GM12891 (cell line): ENCODE measurements at regions not wholly inside any gene's neighbourhood (a gene's known extent, or its start where the extent isn't known, plus 50 kb on each side); places are given as distances from the start of the nearest gene placed in this dataset.

Source experiments
- DNase-seq: peaks from one replicate; pipeline ENCODE4 v3.0.0; 2011; ENCODE audit warnings: low spot score; ENCODE audit not compliant: insufficient read length
- FAIRE-seq: peaks from 2 replicates; lab custom pipeline; 2011; peaks lifted over from hg19 to GRCh38; lab: Jason Lieb, UNC
- PAX5 ChIP-seq: IDR thresholded peaks from 2 replicates; pipeline ENCODE4 v1.6.1; 2011; ENCODE audit warnings: low read length, moderate library complexity, mild to moderate bottlenecking; ENCODE audit not compliant: insufficient read depth, severe bottlenecking
- POLR2A ChIP-seq: IDR thresholded peaks from 2 replicates; pipeline ENCODE4 v1.6.1; 2011; ENCODE audit warnings: low read depth, low read length, control low read depth
- POLR2AphosphoS5 ChIP-seq: IDR thresholded peaks from 2 replicates; pipeline ENCODE4 v1.6.1; 2011; ENCODE audit warnings: low read depth, low read length, control low read depth
- POU2F2 ChIP-seq: IDR thresholded peaks from 2 replicates; pipeline ENCODE4 v1.6.1; 2011; ENCODE audit warnings: low read depth, mild to moderate bottlenecking, control low read depth, low read length, moderate library complexity
- SPI1 ChIP-seq: IDR thresholded peaks from 2 replicates; pipeline ENCODE4 v1.6.1; 2011; ENCODE audit warnings: low read depth, low read length, control low read depth
- TAF1 ChIP-seq: IDR thresholded peaks from 2 replicates; pipeline ENCODE4 v1.6.1; 2011; ENCODE audit warnings: low read depth, low read length, control low read depth

GRCh38 chr5:33309536-33310345 is 131.0 kb upstream of the TARS1 start:
- FAIRE-seq (no peak), DNase-seq (no peak)
- TF ChIP-seq TAF1, result no peak

GRCh38 chr5:33310451-33310850 is 130.3 kb upstream of the TARS1 start:
- FAIRE-seq, result no peak
- no peak for TF ChIP-seq PAX5
- TF ChIP-seq POLR2AphosphoS5, result no peak
- TF ChIP-seq POLR2A, result no peak
- no peak for DNase-seq

- TF ChIP-seq SPI1, result no peak
- no peak for TF ChIP-seq POLR2A
- TF ChIP-seq POLR2AphosphoS5, result no peak
- no peak for TF ChIP-seq POU2F2
- TF ChIP-seq PAX5, result no peak
- no peak for TF ChIP-seq TAF1
- DNase-seq (no peak), FAIRE-seq (no peak)
These were observed 128.9 kb upstream of the TARS1 start for GRCh38 chr5:33311893-33312292.

- FAIRE-seq, result no peak
- no peak for TF ChIP-seq POU2F2
- DNase-seq, result no peak
These were observed 127.9 kb upstream of the TARS1 start for GRCh38 chr5:33312571-33313549.

- FAIRE-seq, result no peak
- TF ChIP-seq POLR2A (no peak), POU2F2 (no peak), PAX5 (no peak), TAF1 (no peak), SPI1 (no peak), POLR2AphosphoS5 (no peak)
These were observed 125.6 kb upstream of the TARS1 start for GRCh38 chr5:33315189-33315588.

GRCh38 chr5:33316773-33317172 is 124.0 kb upstream of the TARS1 start:
- no peak for DNase-seq
- no peak for FAIRE-seq
- TF ChIP-seq SPI1, result no peak
- TF ChIP-seq PAX5, result no peak
- TF ChIP-seq POLR2A, result no peak
- TF ChIP-seq POU2F2, result no peak
- no peak for TF ChIP-seq TAF1
- no peak for TF ChIP-seq POLR2AphosphoS5

More at GRCh38 chr5:33315189-33315588, 125.6 kb upstream of the TARS1 start:
- DNase-seq, result no peak

GRCh38 chr5:33317271-33317670 is 123.5 kb upstream of the TARS1 start:
- TF ChIP-seq POLR2AphosphoS5 (no peak), SPI1 (peak; percentile 23; the same call in 1 of the 2 replicates)
- FAIRE-seq (no peak), DNase-seq (no peak)

GRCh38 chr5:33319151-33319550 is 121.6 kb upstream of the TARS1 start:
- no peak for FAIRE-seq

GRCh38 chr5:33319841-33320240 is 120.9 kb upstream of the TARS1 start:
- no peak for DNase-seq
- FAIRE-seq, result no peak
- no peak for TF ChIP-seq PAX5
- no peak for TF ChIP-seq SPI1
- TF ChIP-seq TAF1, result no peak
- TF ChIP-seq POLR2AphosphoS5, result no peak
- no peak for TF ChIP-seq POU2F2
- TF ChIP-seq POLR2A, result no peak

More at GRCh38 chr5:33319151-33319550, 121.6 kb upstream of the TARS1 start:
- TF ChIP-seq POLR2AphosphoS5, result no peak
- TF ChIP-seq POU2F2, result no peak
- no peak for TF ChIP-seq SPI1
- no peak for TF ChIP-seq POLR2A
- no peak for TF ChIP-seq TAF1
- no peak for TF ChIP-seq PAX5
- DNase-seq, result no peak

GRCh38 chr5:33321026-33321425 is 119.7 kb upstream of the TARS1 start:
- TF ChIP-seq TAF1 (no peak), POU2F2 (no peak), SPI1 (no peak), PAX5 (no peak), POLR2A (no peak), POLR2AphosphoS5 (no peak)
- FAIRE-seq (no peak), DNase-seq (no peak)
